Esophagus squamous epithelium (tissue), 4 donors: ENCODE measurements at regions not wholly inside any gene's neighbourhood (a gene's known extent, or its start where the extent isn't known, plus 50 kb on each side); places are given as distances from the start of the nearest gene placed in this dataset.

ENCODE experiments used
- POLR2A ChIP-seq, 4 donors: fragments of 450-650 bp; IDR thresholded peaks; one replicate each; pipeline ENCODE4 v1.6.1; 2017; ENCODE audit warnings: antibody characterized with exemption in 4 of 4, mild to moderate bottlenecking in 4 of 4, moderate library complexity in 3 of 4
- TF ChIP-seq, protein P1 (sequence below), 6 experiments: fragments of 450-650 bp in 4 of 6; fragments of 200-600 bp in 2 of 6; sonication (generic) in 2 of 6; IDR thresholded peaks; one replicate each; pipeline ENCODE4 v1.5.1; 2016 to 2019; ENCODE audit warnings: antibody characterized with exemption in 6 of 6, mild to moderate bottlenecking in 4 of 6, moderate library complexity in 4 of 6

DNA sequence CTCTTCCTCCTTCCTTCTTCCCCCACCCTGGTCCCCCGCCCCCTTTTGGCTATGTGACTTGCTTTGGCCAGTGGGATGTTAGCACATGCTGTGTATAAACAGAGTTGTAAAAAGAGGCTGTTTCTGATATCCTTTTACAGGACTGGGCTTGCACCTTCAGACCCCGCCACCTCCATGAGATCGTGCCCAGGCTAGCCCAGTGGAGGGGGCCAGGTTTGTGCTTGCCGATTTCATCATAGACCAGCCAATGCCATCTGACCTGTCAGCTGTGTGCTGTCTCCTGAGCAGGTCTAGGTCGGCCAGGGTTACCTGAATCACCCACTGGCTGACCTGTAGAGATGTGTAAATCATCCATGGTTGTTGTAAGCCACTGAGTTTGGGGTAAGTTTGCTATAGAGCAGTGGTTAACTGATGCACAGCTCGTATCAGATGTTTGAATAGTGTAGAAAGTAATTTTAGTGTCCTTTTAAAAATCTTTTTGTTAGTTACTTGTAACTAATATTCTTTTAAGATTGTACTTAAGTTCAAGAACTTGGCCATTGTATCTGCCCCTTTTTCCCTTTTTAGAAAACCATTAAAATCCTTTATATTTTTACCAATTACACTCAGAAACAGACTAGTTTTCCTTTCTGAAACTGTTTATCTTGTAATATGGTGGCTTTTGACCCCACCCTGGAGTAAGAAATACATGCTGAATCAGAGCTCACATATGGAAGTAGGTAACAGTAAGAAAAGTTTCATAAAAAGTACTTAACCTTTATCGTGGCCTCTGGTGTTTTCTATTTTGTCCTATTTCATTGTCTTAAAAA lies 122.0 kb upstream of the MGAT5 start:
- TF ChIP-seq, protein P1, sequence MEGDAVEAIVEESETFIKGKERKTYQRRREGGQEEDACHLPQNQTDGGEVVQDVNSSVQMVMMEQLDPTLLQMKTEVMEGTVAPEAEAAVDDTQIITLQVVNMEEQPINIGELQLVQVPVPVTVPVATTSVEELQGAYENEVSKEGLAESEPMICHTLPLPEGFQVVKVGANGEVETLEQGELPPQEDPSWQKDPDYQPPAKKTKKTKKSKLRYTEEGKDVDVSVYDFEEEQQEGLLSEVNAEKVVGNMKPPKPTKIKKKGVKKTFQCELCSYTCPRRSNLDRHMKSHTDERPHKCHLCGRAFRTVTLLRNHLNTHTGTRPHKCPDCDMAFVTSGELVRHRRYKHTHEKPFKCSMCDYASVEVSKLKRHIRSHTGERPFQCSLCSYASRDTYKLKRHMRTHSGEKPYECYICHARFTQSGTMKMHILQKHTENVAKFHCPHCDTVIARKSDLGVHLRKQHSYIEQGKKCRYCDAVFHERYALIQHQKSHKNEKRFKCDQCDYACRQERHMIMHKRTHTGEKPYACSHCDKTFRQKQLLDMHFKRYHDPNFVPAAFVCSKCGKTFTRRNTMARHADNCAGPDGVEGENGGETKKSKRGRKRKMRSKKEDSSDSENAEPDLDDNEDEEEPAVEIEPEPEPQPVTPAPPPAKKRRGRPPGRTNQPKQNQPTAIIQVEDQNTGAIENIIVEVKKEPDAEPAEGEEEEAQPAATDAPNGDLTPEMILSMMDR (IDR thresholded peaks at IDR 0.05), result no peak
- TF ChIP-seq POLR2A (IDR thresholded peaks at IDR 0.05), result no peak
